ENCODE measurements at regions not wholly inside any gene's neighbourhood (a gene's known extent, or its start where the extent isn't known, plus 50 kb on each side); places are given as distances from the start of the nearest gene placed in this dataset.

DNA sequence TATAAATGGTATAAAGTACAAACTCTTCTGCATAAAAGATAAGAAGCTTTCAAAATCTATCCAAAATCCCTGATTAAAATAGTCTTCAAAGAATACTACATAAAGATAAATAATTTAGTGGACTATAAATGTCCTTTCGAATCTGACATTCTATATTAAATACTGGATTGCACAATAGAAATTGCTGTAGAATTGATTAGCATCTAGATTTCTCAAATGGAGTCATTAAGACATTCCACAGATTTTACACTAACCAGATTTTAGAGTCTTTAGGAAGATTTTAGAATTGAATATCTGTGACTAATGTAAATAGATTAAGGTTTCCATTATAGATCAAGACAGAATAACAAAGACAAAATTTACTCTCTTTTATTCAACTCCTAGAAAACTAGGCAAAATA lies 663.9 kb downstream of the STPG2 start:
- TF ChIP-seq, protein P1, sequence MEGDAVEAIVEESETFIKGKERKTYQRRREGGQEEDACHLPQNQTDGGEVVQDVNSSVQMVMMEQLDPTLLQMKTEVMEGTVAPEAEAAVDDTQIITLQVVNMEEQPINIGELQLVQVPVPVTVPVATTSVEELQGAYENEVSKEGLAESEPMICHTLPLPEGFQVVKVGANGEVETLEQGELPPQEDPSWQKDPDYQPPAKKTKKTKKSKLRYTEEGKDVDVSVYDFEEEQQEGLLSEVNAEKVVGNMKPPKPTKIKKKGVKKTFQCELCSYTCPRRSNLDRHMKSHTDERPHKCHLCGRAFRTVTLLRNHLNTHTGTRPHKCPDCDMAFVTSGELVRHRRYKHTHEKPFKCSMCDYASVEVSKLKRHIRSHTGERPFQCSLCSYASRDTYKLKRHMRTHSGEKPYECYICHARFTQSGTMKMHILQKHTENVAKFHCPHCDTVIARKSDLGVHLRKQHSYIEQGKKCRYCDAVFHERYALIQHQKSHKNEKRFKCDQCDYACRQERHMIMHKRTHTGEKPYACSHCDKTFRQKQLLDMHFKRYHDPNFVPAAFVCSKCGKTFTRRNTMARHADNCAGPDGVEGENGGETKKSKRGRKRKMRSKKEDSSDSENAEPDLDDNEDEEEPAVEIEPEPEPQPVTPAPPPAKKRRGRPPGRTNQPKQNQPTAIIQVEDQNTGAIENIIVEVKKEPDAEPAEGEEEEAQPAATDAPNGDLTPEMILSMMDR (IDR thresholded peaks at IDR 0.05), result no peak
- TF ChIP-seq EP300 (IDR thresholded peaks at IDR 0.05; ENCODE audit: low read depth) (no peak), POLR2A (IDR thresholded peaks at IDR 0.05) (no peak), POLR2AphosphoS5 (IDR thresholded peaks at IDR 0.05) (no peak)

Data from transverse colon (tissue), 4 donors.